ENCODE measurements at regions not wholly inside any gene's neighbourhood (a gene's known extent, or its start where the extent isn't known, plus 50 kb on each side); places are given as distances from the start of the nearest gene placed in this dataset.
"Not testable (repeated sequence)": the region's sequence is repeated elsewhere in the genome, so short reads cannot be mapped to it uniquely, and the experiment has no call there.

DNA sequence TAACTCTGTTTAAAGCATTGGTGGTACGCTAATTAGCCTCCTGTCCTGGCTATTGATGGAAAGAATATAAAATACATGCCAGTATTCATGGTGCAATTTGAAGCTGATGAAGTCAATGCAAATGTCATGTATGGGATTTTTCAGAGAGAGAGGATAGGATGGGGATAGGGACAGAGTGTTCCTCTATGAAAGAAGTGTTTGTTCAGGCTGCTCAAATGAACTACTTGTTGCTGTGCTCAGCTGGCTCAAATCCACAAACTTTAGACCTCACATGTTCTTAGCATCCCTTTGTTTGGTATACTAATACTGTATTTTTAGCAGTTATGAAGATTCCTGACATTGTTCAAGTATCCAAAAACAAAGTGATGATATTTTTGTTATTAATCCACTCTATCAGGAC, 116.5 kb downstream of the SLITRK1 start:
- ATAC-seq (replicated peaks; ENCODE audit: extremely low read depth, poor library complexity, severe bottlenecking) (no peak), DNase-seq (ENCODE audit: low spot score in 2 of 2) (no peak)
- Mint-ChIP-seq H3K4me1 (no peaks in the 10 kb centered on the region), H3K36me3 (ENCODE audit: insufficient read depth) (no peaks in the 10 kb centered on the region), H3K27me3 (no peaks in the 10 kb centered on the region), H3K9me3 (peaks cover 9% of the 10 kb centered on the region), H3K4me3 (no peak overlapping the region), H3K27ac (ENCODE audit: low read depth) (no peak overlapping the region)

DNA sequence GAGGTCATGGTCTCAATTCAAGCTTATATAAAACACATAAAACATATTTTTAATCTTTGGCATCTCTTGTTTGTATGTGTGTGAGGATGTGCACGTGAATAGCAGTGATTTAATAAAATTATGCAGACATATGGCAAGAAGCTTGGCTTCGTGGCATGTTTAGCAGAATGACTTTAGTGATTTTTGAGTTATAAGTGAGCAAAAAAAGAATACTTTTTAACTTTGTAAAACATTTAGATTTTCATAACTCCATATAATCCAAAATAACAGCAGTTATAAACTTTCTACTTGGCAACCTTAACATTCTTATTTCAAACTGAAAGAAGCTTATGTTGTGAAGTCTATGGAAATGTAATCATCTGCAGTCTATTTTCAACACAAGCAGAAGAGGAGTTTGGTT, 120.6 kb downstream of the SLITRK1 start:
- DNase-seq (ENCODE audit: low spot score in 2 of 2) (no peak), ATAC-seq (replicated peaks; ENCODE audit: extremely low read depth, poor library complexity, severe bottlenecking) (no peak)
- Mint-ChIP-seq H3K4me1 (no peaks in the 10 kb centered on the region), H3K27ac (ENCODE audit: low read depth) (no peak overlapping the region), H3K27me3 (no peaks in the 10 kb centered on the region), H3K4me3 (no peak overlapping the region), H3K36me3 (ENCODE audit: insufficient read depth) (no peaks in the 10 kb centered on the region), H3K9me3 (peaks cover 8% of the 10 kb centered on the region)

DNA sequence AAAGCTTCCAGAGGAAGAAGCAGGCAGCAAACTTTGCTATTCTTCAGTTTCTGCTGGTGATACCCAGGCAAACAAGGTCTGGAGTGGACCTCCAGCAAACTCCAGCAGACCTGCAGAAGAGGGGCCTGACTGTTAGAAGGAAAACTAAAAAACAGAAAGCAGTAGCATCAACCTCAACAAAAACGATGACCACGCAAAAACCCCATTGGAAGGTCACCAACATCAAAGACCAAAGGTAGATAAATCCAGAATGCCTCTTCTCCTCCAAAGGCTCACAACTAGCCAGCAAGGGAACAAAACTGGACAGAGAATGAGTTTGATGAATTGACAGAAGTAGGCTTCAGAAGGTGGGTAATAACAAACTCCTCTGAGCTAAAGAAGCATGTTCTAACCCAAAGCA, 127.1 kb downstream of the SLITRK1 start:
- ATAC-seq (replicated peaks; ENCODE audit: extremely low read depth, poor library complexity, severe bottlenecking); H3K27me3 Mint-ChIP-seq; H3K4me3 Mint-ChIP-seq; H3K27ac Mint-ChIP-seq (ENCODE audit: low read depth); DNase-seq (ENCODE audit: low spot score in 2 of 2); H3K36me3 Mint-ChIP-seq (ENCODE audit: insufficient read depth); H3K4me1 Mint-ChIP-seq: not testable (repeated sequence)
- peaks cover 15% of the 10 kb centered on the region for H3K9me3 Mint-ChIP-seq

DNA sequence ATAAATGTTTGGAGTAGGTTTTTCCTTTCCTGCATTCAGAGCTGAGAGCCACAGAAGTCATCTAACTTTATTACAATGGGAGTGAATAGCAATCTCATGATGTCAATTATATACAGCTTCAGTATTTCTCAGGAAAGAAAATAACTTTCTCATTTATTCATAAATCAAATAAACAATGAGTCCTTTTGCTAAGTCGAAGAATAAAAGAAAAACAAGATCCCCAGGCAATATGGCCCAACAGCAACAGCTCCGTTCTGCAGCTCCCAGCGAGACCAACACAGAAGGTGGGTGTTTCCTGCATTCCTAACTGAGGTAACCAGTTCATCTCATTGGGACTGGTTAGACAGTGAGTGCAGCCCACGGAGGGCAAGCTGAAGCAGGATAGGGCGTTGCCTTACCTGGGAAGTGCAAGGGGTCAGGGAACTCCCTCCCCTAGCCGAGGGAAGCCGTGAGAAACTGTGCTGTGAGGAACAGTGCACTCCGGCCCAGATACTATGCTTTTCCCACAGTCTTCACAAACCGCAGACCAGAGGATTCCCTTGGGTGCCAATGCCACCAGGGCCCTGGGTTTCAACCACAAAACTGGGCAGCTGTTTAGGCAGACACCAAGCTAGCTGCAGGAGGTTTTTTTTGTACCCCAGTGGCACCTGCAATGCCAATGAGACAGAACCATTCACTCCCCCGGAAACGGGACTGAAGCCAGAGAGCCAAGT, 128.2 kb downstream of the SLITRK1 start:
- DNase-seq (ENCODE audit: low spot score in 2 of 2) (no peak), ATAC-seq (replicated peaks; ENCODE audit: extremely low read depth, poor library complexity, severe bottlenecking) (no peak)
- H3K9me3 Mint-ChIP-seq, result peaks cover 18% of the 10 kb centered on the region
- H3K27me3 Mint-ChIP-seq, result no peaks in the 10 kb centered on the region
- H3K4me1 Mint-ChIP-seq, result no peaks in the 10 kb centered on the region
- no peak overlapping the region for H3K27ac Mint-ChIP-seq (ENCODE audit: low read depth)
- H3K36me3 Mint-ChIP-seq (ENCODE audit: insufficient read depth), result no peaks in the 10 kb centered on the region
- no peak overlapping the region for H3K4me3 Mint-ChIP-seq

DNA sequence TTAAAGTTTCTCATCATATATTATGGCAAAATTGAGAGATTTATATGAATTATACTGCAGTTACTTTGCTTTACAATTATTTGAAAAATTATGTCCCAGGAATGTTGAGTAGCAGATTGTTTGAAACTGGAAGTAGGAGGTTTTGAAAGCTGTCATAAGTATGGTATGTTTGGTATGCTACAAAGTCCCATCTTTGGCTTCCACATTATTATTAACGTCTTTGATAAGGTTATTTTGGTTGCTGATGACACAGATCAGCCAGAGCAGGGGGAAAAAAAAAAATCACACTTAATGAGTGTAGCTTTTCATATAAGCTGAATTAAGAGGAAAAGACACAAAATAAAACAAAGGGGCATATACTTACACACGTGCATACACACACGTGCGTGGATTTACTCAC, 130.1 kb downstream of the SLITRK1 start:
- no peak overlapping the region for H3K4me3 Mint-ChIP-seq
- ATAC-seq (replicated peaks; ENCODE audit: extremely low read depth, poor library complexity, severe bottlenecking), result no peak

DNA sequence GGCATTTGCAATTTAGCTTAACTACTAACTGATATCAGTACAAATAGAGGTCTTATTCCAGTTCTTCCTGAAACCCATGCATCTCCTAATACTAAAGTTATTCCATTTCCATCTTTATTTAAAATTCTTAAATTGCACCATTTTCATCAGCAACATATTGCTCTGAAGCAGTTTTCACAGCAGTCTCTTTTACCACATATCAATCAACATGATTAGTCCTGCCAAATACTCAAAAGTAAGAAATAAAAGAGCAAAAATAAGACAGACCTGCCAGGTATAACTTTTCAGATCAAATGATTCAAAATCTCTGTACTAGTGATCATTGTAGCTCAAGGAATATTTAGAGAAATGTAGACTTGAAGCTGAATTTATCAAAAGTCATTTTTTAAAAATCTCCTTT, 141.7 kb downstream of the SLITRK1 start:
- H3K4me1 Mint-ChIP-seq, result no peaks in the 10 kb centered on the region
- H3K9me3 Mint-ChIP-seq, result peaks cover 6% of the 10 kb centered on the region
- H3K36me3 Mint-ChIP-seq (ENCODE audit: insufficient read depth), result no peaks in the 10 kb centered on the region
- no peak for ATAC-seq (replicated peaks; ENCODE audit: extremely low read depth, poor library complexity, severe bottlenecking)
- H3K4me3 Mint-ChIP-seq, result no peak overlapping the region
- no peak overlapping the region for H3K27ac Mint-ChIP-seq (ENCODE audit: low read depth)
- H3K27me3 Mint-ChIP-seq, result no peaks in the 10 kb centered on the region
- DNase-seq (ENCODE audit: low spot score in 2 of 2), result no peak

More for the DNA sequence above, 130.1 kb downstream of the SLITRK1 start:
- no peak overlapping the region for H3K27ac Mint-ChIP-seq (ENCODE audit: low read depth)
- H3K9me3 Mint-ChIP-seq, result peaks cover 17% of the 10 kb centered on the region
- H3K4me1 Mint-ChIP-seq, result no peaks in the 10 kb centered on the region
- no peak for DNase-seq (ENCODE audit: low spot score in 2 of 2)
- no peaks in the 10 kb centered on the region for H3K36me3 Mint-ChIP-seq (ENCODE audit: insufficient read depth)
- no peaks in the 10 kb centered on the region for H3K27me3 Mint-ChIP-seq

DNA sequence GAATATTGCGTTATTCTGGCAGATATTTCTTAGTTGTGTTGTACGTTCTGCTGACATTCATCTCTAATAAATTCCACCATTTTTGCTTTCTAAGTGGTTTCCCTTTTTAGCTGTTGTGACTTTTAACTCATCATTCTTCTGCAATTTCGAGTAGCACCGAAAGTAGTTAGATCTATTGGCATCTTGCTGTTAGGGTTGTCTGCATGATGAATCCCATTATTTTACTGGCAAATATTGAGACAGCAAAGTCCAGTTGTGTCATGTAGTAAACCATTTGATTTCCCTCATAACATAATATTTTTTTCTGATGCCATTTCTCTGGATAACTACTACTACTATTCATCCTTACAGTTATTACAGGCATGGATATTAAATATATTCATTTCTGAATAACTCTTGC, 143.9 kb downstream of the SLITRK1 start:
- H3K9me3 Mint-ChIP-seq, result peaks cover 6% of the 10 kb centered on the region
- no peaks in the 10 kb centered on the region for H3K27me3 Mint-ChIP-seq
- ATAC-seq (replicated peaks; ENCODE audit: extremely low read depth, poor library complexity, severe bottlenecking) (no peak), DNase-seq (ENCODE audit: low spot score in 2 of 2) (no peak)
- H3K4me3 Mint-ChIP-seq, result no peak overlapping the region
- H3K27ac Mint-ChIP-seq (ENCODE audit: low read depth), result no peak overlapping the region
- no peaks in the 10 kb centered on the region for H3K4me1 Mint-ChIP-seq
- no peaks in the 10 kb centered on the region for H3K36me3 Mint-ChIP-seq (ENCODE audit: insufficient read depth)

DNA sequence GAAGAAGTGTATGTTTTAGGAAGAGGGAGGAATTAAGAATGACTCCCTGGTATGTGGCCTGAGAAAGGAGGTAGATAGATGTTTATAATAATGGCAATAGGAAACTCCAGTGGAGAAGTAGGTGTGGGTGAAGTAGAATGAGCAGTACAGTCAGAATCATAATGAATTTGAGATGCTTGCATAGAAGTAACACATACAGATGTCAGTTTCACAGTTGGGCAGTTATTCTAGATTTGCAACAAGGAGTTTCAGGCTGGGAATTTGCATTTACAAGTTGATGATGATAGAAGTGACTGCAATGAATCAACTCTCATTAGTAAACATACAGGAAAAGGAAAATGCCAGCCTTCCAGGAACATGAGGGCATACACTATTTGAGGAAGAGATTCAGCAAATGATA, 149.0 kb downstream of the SLITRK1 start:
- Mint-ChIP-seq H3K4me3 (no peak overlapping the region), H3K36me3 (ENCODE audit: insufficient read depth) (no peaks in the 10 kb centered on the region), H3K27me3 (no peaks in the 10 kb centered on the region), H3K9me3 (no peaks in the 10 kb centered on the region), H3K27ac (ENCODE audit: low read depth) (no peak overlapping the region), H3K4me1 (no peaks in the 10 kb centered on the region)
- DNase-seq (ENCODE audit: low spot score in 2 of 2) (no peak), ATAC-seq (replicated peaks; ENCODE audit: extremely low read depth, poor library complexity, severe bottlenecking) (no peak)

DNA sequence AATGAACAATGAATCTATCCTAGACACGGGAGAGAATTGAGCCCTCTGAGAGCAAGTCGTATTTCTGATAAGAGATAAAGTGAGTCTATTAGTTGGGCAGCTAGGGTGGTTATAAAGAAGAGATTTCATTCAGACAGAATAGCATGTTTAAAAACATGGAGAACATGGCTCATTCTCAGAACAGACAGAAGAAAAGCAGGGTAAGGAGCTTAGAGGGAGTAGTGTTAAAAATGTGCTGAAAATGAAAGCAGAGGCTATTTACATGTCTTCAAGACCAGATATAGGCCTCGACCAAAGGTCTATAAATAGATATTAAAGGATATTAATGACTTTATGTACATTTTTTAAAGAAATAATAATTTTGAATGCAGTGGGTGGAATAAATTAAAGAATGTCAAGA, 149.5 kb downstream of the SLITRK1 start:
- no peak overlapping the region for H3K4me3 Mint-ChIP-seq
- ATAC-seq (replicated peaks; ENCODE audit: extremely low read depth, poor library complexity, severe bottlenecking) (no peak), DNase-seq (ENCODE audit: low spot score in 2 of 2) (no peak)
- no peak overlapping the region for H3K27ac Mint-ChIP-seq (ENCODE audit: low read depth)
- no peaks in the 10 kb centered on the region for H3K9me3 Mint-ChIP-seq
- no peaks in the 10 kb centered on the region for H3K36me3 Mint-ChIP-seq (ENCODE audit: insufficient read depth)
- no peaks in the 10 kb centered on the region for H3K27me3 Mint-ChIP-seq
- no peaks in the 10 kb centered on the region for H3K4me1 Mint-ChIP-seq

DNA sequence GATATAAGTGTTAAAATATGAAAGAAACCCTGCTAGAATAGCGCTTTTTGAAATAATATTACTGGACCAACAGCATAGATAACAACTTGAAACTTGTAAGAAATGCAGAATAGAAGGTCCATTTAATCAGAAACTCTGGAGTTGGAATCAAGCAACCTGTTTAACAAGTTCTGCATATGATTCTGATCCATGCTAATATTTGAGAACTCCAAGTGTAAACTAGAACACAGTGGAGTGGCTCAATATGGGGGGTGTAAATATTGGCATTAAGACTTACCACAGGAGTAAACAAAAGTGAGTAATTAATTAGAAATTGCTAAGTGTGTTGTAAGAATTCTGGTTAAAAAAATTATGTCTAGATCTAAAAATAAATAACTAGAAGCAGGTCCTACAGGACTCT, 151.2 kb downstream of the SLITRK1 start:
- Mint-ChIP-seq H3K36me3 (ENCODE audit: insufficient read depth) (no peaks in the 10 kb centered on the region), H3K4me3 (no peak overlapping the region), H3K27me3 (no peaks in the 10 kb centered on the region), H3K9me3 (no peaks in the 10 kb centered on the region), H3K27ac (ENCODE audit: low read depth) (no peak overlapping the region), H3K4me1 (no peaks in the 10 kb centered on the region)
- no peak for DNase-seq (ENCODE audit: low spot score in 2 of 2)
- ATAC-seq (replicated peaks; ENCODE audit: extremely low read depth, poor library complexity, severe bottlenecking), result no peak

DNA sequence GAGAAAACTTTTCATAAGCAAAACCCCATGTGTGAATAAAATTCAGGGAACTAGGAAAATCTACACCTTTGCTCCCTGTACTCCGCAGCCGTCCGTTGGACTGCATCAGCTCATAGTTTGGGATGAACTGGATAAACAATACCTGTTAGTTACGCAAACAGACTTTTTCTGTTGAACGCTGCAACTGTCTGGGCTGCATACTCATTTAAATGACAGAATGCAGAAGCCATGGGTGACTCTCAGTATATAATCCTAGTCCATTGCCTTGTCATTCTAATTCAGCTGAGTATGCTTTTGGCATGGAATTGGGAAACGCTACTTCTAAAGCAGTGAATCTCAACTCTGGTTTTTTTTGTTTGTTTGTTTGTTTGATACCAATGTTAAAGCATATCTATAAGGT, 151.6 kb downstream of the SLITRK1 start:
- H3K9me3 Mint-ChIP-seq, result no peaks in the 10 kb centered on the region
- no peak for ATAC-seq (replicated peaks; ENCODE audit: extremely low read depth, poor library complexity, severe bottlenecking)
- no peaks in the 10 kb centered on the region for H3K36me3 Mint-ChIP-seq (ENCODE audit: insufficient read depth)
- H3K27ac Mint-ChIP-seq (ENCODE audit: low read depth), result no peak overlapping the region
- no peak for DNase-seq (ENCODE audit: low spot score in 2 of 2)
- no peaks in the 10 kb centered on the region for H3K4me1 Mint-ChIP-seq
- H3K4me3 Mint-ChIP-seq, result no peak overlapping the region
- H3K27me3 Mint-ChIP-seq, result no peaks in the 10 kb centered on the region

DNA sequence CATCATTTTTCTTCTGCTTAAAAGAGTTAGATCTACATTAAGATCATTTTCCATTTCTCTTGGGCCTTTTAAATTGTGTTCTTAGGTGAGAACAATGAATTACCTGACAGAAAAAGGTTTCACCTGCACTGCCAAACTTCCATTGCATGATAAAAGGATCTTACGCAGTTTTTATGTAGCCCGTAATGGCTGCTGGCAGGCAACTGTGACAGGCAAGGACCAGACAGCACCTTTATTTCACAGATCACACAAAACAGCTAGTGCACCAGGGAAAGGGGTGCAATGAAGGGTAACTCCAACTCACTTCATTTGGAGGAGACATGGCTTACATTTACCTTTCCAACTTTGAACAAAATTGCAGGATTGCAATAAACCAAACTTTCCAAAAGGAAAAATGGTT, 159.8 kb downstream of the SLITRK1 start:
- Mint-ChIP-seq H3K4me3 (no peak overlapping the region), H3K27me3 (no peaks in the 10 kb centered on the region), H3K36me3 (ENCODE audit: insufficient read depth) (peaks cover 1% of the 10 kb centered on the region), H3K27ac (ENCODE audit: low read depth) (no peak overlapping the region), H3K9me3 (peaks cover 7% of the 10 kb centered on the region), H3K4me1 (no peaks in the 10 kb centered on the region)
- ATAC-seq (replicated peaks; ENCODE audit: extremely low read depth, poor library complexity, severe bottlenecking) (no peak), DNase-seq (ENCODE audit: low spot score in 2 of 2) (no peak)

DNA sequence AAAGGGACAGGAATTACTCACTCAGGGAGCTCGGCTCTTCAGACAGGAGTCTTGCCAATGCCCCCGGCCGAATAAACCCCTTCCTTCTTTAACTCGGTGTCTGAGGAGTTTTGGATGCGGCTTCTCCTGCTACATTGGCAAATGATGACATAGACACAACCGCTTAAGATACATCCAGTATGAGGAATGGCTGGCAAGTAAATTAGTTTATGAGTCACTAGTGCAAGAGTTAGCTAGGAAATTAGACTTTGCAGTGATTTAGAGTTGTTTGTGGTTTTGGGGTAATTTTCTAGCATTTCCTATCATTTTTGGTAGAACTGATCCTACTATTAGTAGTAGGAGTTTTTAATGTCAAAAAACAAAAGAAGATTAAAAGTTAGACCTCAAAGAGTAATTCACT, 166.2 kb downstream of the SLITRK1 start:
- Mint-ChIP-seq H3K36me3 (ENCODE audit: insufficient read depth) (no peaks in the 10 kb centered on the region), H3K27ac (ENCODE audit: low read depth) (no peak overlapping the region), H3K9me3 (peaks cover 7% of the 10 kb centered on the region), H3K4me1 (no peaks in the 10 kb centered on the region), H3K27me3 (no peaks in the 10 kb centered on the region), H3K4me3 (no peak overlapping the region)
- DNase-seq (ENCODE audit: low spot score in 2 of 2), result no peak
- no peak for ATAC-seq (replicated peaks; ENCODE audit: extremely low read depth, poor library complexity, severe bottlenecking)

DNA sequence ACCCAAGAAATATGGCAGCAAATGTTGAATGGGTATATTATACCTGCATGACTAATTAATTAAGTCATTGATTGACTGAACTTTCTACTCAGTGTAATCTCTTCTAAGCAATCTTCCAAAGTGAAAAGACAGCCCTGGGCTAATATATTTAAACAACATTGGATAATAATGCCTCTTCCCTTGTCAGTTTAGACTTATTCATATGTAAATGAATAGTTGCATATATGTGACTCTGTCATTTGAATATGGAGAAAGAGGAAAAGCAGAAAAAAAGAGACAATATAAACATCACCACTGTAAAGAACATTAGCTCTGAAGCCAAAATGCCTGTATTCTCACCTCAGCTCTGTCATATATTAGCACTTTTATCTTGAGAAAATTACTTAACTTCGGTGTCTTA, 168.0 kb downstream of the SLITRK1 start:
- DNase-seq (ENCODE audit: low spot score in 2 of 2) (no peak), ATAC-seq (replicated peaks; ENCODE audit: extremely low read depth, poor library complexity, severe bottlenecking) (no peak)
- Mint-ChIP-seq H3K27me3 (no peaks in the 10 kb centered on the region), H3K27ac (ENCODE audit: low read depth) (no peak overlapping the region), H3K36me3 (ENCODE audit: insufficient read depth) (no peaks in the 10 kb centered on the region), H3K9me3 (peaks cover 7% of the 10 kb centered on the region), H3K4me1 (no peaks in the 10 kb centered on the region), H3K4me3 (no peak overlapping the region)
